Kasumi-1 (cell line): ENCODE measurements at regions not wholly inside any gene's neighbourhood (a gene's known extent, or its start where the extent isn't known, plus 50 kb on each side); places are given as distances from the start of the nearest gene placed in this dataset.
A peak's percentile ranks its signal among the peaks of the same experiment; 100 is the strongest.

Source experiments
- DNase-seq, 2 experiments: peaks; one replicate each; lab custom pipeline; 2025; lab: John Stamatoyannopoulos, UW

GRCh38 chr13:88866195-88866594, 1195.0 kb downstream of the SLITRK5 start:
- DNase-seq: no peak

GRCh38 chr13:88883741-88884140, 1212.6 kb downstream of the SLITRK5 start:
- no peak for DNase-seq

GRCh38 chr13:88887045-88887662, 1216.0 kb downstream of the SLITRK5 start:
- DNase-seq: no peak

GRCh38 chr13:88895261-88895941, 1224.2 kb downstream of the SLITRK5 start:
- DNase-seq: no peak

GRCh38 chr13:88896466-88896865, 1225.3 kb downstream of the SLITRK5 start:
- no peak for DNase-seq

GRCh38 chr13:88908961-88909441, 1237.8 kb downstream of the SLITRK5 start:
- DNase-seq: no peak

- peak; percentile 77 to 86 for DNase-seq
Observed at GRCh38 chr13:88919970-88920628, 1248.9 kb downstream of the SLITRK5 start.

- DNase-seq: no peak
Observed at GRCh38 chr13:88925954-88926353, 1254.8 kb downstream of the SLITRK5 start.

- DNase-seq: no peak
Observed at GRCh38 chr13:88926890-88927502, 1255.8 kb downstream of the SLITRK5 start.

- no peak for DNase-seq
Observed at GRCh38 chr13:88932950-88933349, 1261.8 kb downstream of the SLITRK5 start.

- DNase-seq: no peak
Observed at GRCh38 chr13:88937384-88937783, 1266.2 kb downstream of the SLITRK5 start.

GRCh38 chr13:88945793-88946192, 1274.6 kb downstream of the SLITRK5 start:
- DNase-seq: no peak

- DNase-seq: no peak
Observed at GRCh38 chr13:88948501-88948900, 1277.3 kb downstream of the SLITRK5 start.

GRCh38 chr13:88958821-88959220, 1287.7 kb downstream of the SLITRK5 start:
- DNase-seq: no peak

- DNase-seq: no peak
Observed at GRCh38 chr13:88976466-88976865, 1305.3 kb downstream of the SLITRK5 start.

GRCh38 chr13:88978607-88979006, 1307.4 kb downstream of the SLITRK5 start:
- DNase-seq: no peak

GRCh38 chr13:88979465-88980175, 1308.4 kb downstream of the SLITRK5 start:
- peak; percentile 38 to 39 for DNase-seq

- DNase-seq: no peak
Observed at GRCh38 chr13:89003656-89004055, 1332.5 kb downstream of the SLITRK5 start.

- no peak for DNase-seq
Observed at GRCh38 chr13:89011615-89012014, 1340.4 kb downstream of the SLITRK5 start.

GRCh38 chr13:89027694-89028306, 1356.6 kb downstream of the SLITRK5 start:
- no peak for DNase-seq

GRCh38 chr13:89029062-89029461, 1357.9 kb downstream of the SLITRK5 start:
- DNase-seq: no peak

- DNase-seq: no peak
Observed at GRCh38 chr13:89034015-89034414, 1362.8 kb downstream of the SLITRK5 start.
